Adrenal gland (tissue), 9 donors: ENCODE measurements at regions not wholly inside any gene's neighbourhood (a gene's known extent, or its start where the extent isn't known, plus 50 kb on each side); places are given as distances from the start of the nearest gene placed in this dataset.
"Not testable (repeated sequence)": the region's sequence is repeated elsewhere in the genome, so short reads cannot be mapped to it uniquely, and the experiment has no call there.

Experiments
- DNase-seq, 7 donors: peaks; one replicate each; pipeline ENCODE4 v3.0.0-alpha.2; 2019 to 2020
- H3K27ac ChIP-seq, 5 donors: fragments of 200-600 bp; sonication (generic) in 4 of 5; 1 replicate in 3 of 5; 2 replicates in 2 of 5; pipeline versions ENCODE4 v1.5.1 to v1.8.0; 2016 to 2020; ENCODE audit warnings: mild to moderate bottlenecking in 1 of 5
- H3K27me3 ChIP-seq: fragments of 200-600 bp; 2 replicates; pipeline ENCODE4 v1.8.0; 2021
- H3K36me3 ChIP-seq, 2 donors: fragments of 200-600 bp; replicated peaks in 1 of 2; 1 replicate in 1 of 2; 2 replicates in 1 of 2; pipeline versions ENCODE4 v1.5.1 to v1.8.0; 2018 to 2022
- H3K4me1 ChIP-seq, 2 donors: fragments of 200-600 bp; replicated peaks in 1 of 2; 1 replicate in 1 of 2; 2 replicates in 1 of 2; pipeline versions ENCODE4 v1.5.1 to v1.8.0; 2018 to 2021
- H3K4me3 ChIP-seq, 4 donors: fragments of 200-600 bp; sonication (generic) in 3 of 4; one replicate each; pipeline ENCODE4 v1.5.1; 2016 to 2018
- H3K9me3 ChIP-seq, 3 donors: fragments of 200-600 bp; sonication (generic) in 1 of 3; replicated peaks in 1 of 3; 1 replicate in 2 of 3; 2 replicates in 1 of 3; pipeline versions ENCODE4 v1.5.1 to v1.8.0; 2016 to 2021
- WGBS, 4 donors: extraction: QIAGEN DNeasy Blood & Tissue Kit in 2 of 4; methylation state at CpG; one replicate each; pipeline versions ENCODE4 v1.1.5 to v1.1.7; 2013 to 2017; 5-methylcytosine and 5-hydroxymethylcytosine counted together
- intact Hi-C, 2 donors: fragments of 100-400 bp; cut with DNase I; formaldehyde crosslinking; loops; one replicate each; pipeline versions ENCODE4 v1.14.1 to v1.15.0; 2022 to 2023
- donor health status: healthy with polysubstance abuse.
- donor health status: Bipolar disorder and iron deficiency.
- donor health status: DM: yes; HTN: yes; CAD: no.
- donor health status: DM: no; HTN: no; CAD: no.
- donor health status: DM: no; HTN: no; CAD: no.

- H3K27ac ChIP-seq, intact Hi-C loops, H3K36me3 ChIP-seq, DNase-seq, H3K4me3 ChIP-seq, H3K4me1 ChIP-seq, H3K27me3 ChIP-seq, H3K9me3 ChIP-seq: not testable (repeated sequence)
- WGBS, 4 donors: 74 to 88% (median 80%) methylated on average over 5 to 8 of the region's 9 CpGs
Measured at GRCh38 chr15:44817797-44818196, 81.5 kb downstream of the TRIM69 start.

GRCh38 chr15:44819331-44819987, 83.1 kb downstream of the TRIM69 start:
- WGBS, 4 donors: 41 to 72% (median 63%) methylated on average over 4 to 8 of the region's 9 CpGs
- H3K9me3 ChIP-seq, H3K36me3 ChIP-seq, H3K4me1 ChIP-seq, H3K27me3 ChIP-seq, intact Hi-C loops, H3K4me3 ChIP-seq, H3K27ac ChIP-seq: not testable (repeated sequence)
- peak in 1 of 7 donors; percentile 27 for DNase-seq

GRCh38 chr15:44820535-44820934, 84.2 kb downstream of the TRIM69 start:
- H3K36me3 ChIP-seq, H3K4me1 ChIP-seq, H3K27me3 ChIP-seq, intact Hi-C loops, H3K9me3 ChIP-seq, H3K27ac ChIP-seq, H3K4me3 ChIP-seq, DNase-seq: not testable (repeated sequence)
- 79 to 93% (median 86%) methylated on average over 5 of the region's 5 CpGs for WGBS, 4 donors

DNA sequence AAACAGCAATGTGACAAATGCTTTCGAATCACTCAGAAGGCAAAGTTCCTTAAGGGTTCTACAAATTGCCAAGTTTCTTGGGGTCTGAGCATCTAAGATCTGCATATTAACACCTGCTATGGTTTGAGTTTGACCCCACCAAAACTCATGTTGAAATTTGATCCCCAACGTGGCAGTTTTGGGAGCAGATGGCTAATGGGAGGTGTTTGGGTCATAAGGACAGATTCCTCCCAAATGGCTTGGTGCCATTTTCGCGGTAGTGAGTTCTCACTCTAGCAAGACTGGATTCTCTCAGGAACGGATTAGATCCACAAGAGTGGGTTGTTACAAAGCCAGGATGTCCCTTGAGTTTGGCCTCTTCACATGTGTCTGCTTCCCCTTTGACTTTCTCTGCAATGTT, 84.6 kb downstream of the TRIM69 start:
- DNase-seq, H3K36me3 ChIP-seq, H3K9me3 ChIP-seq, H3K4me1 ChIP-seq, H3K27me3 ChIP-seq, H3K27ac ChIP-seq, H3K4me3 ChIP-seq, intact Hi-C loops: not testable (repeated sequence)
- 78 to 83% (median 79%) methylated on average over 5 of the region's 5 CpGs for WGBS, 4 donors

GRCh38 chr15:44824277-44825145, 88.2 kb downstream of the TRIM69 start:
- 90 to 100% methylated on average over 1 of the region's 9 CpGs; no CpG with 5 or more reads in 2 of the 4 donors for WGBS, 4 donors
- H3K36me3 ChIP-seq, H3K27ac ChIP-seq, DNase-seq, H3K27me3 ChIP-seq, H3K4me3 ChIP-seq, H3K4me1 ChIP-seq, H3K9me3 ChIP-seq, intact Hi-C loops: not testable (repeated sequence)

- H3K27ac ChIP-seq, intact Hi-C loops, H3K4me1 ChIP-seq, H3K4me3 ChIP-seq, H3K9me3 ChIP-seq, H3K27me3 ChIP-seq, H3K36me3 ChIP-seq, DNase-seq: not testable (repeated sequence)
- WGBS, 4 donors: 57 to 100% (median 78%) methylated on average over 1 of the region's 1 CpG
Measured at GRCh38 chr15:44826583-44826982, 90.3 kb downstream of the TRIM69 start.

DNA sequence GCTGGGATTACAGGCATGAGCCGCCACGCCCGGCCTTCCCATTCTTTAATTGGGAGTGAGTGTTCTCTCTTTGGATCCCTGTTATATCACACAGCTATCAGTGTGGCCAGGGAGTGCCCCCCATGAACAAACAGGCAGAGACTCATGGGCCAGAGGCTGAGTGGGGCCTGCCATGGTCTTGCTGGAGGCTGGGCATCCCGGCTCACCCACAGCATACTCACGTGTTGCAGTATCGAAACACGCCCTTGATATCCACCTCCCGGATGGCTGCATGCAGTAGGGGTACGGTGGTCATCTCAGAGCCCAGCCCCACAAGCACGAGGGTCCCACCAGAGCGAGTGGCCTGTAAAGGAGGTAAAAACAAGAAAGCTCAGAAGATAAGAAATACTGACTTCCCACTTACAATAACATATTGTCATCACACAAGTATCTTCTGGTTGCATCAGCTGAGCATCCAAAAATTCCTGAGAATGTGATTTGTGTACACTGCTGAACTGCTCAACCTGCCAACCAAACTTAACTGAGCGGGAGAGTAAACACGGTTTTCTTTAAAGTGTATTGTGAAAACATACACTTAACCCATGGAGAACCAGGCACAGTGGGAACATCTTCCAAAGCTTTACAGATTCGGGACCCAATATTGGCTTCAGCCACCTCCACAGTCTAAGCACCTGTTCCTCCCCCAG, 92.0 kb downstream of the TRIM69 start:
- intact Hi-C loops, H3K27ac ChIP-seq, H3K9me3 ChIP-seq, H3K4me3 ChIP-seq, H3K4me1 ChIP-seq, H3K27me3 ChIP-seq, H3K36me3 ChIP-seq, DNase-seq: not testable (repeated sequence)
- 90 to 97% (median 91%) methylated on average over 11 of the region's 14 CpGs for WGBS, 4 donors

DNA sequence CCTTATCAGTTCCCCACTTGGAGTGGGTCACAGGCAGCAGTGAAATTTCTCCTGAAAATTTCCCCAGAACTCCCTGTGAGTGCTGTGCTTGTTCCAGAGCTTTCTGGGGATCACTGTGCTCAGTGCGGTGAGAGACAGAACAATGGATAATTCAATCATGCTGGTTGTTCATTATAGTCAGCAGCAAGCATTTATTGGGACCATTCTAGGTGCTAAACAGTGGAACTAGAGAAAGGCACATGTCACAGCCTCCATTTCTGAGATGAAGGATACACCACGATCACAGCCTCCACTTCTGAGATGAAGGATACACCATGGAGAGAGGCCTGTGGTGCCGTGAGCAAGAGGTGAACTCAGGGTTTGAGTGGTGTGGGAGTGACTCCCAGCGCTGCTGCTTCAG, 92.8 kb downstream of the TRIM69 start:
- H3K9me3 ChIP-seq, H3K4me1 ChIP-seq, H3K27me3 ChIP-seq, H3K27ac ChIP-seq, DNase-seq, intact Hi-C loops, H3K36me3 ChIP-seq, H3K4me3 ChIP-seq: not testable (repeated sequence)
- WGBS, 4 donors: 91 to 100% (median 96%) methylated on average over 2 to 4 of the region's 4 CpGs

GRCh38 chr15:44830692-44831408, 94.5 kb downstream of the TRIM69 start:
- H3K27me3 ChIP-seq, intact Hi-C loops, H3K4me1 ChIP-seq, H3K4me3 ChIP-seq, H3K9me3 ChIP-seq, H3K36me3 ChIP-seq: not testable (repeated sequence)
- peak overlapping the region in 1 of 5 donors; percentile 69 for H3K27ac ChIP-seq
- peak in 6 of 7 donors; percentile 58 to 81 (median 66) for DNase-seq
- 22 to 39% (median 32%) methylated on average over 4 to 6 of the region's 6 CpGs for WGBS, 4 donors

- DNase-seq, intact Hi-C loops, H3K4me3 ChIP-seq, H3K4me1 ChIP-seq, H3K9me3 ChIP-seq, H3K36me3 ChIP-seq, H3K27me3 ChIP-seq: not testable (repeated sequence)
- peak overlapping the region in 1 of 5 donors; percentile 54 for H3K27ac ChIP-seq
- 70 to 84% (median 81%) methylated on average over 7 to 8 of the region's 8 CpGs for WGBS, 4 donors
Measured at GRCh38 chr15:44831409-44831741, 95.0 kb downstream of the TRIM69 start.
